Activated T-helper 1 cell treated with anti-CD3 and anti-CD28 coated beads, Interleukin-12 subunit alpha, Interleukin-12 subunit beta, Interleukin-2, Interleukin-4 antibody, amounts not matched to agents 30 ng/mL and 10 ng/mL and 1 ng/mL, durations not matched to agents 14 hours and 24 hours and 36 hours (primary cell): ENCODE measurements at regions not wholly inside any gene's neighbourhood (a gene's known extent, or its start where the extent isn't known, plus 50 kb on each side); places are given as distances from the start of the nearest gene placed in this dataset.

ENCODE experiments used
- DNase-seq: peaks from one replicate; pipeline ENCODE4 v3.0.0; 2021; ENCODE audit warnings: low spot score
- H3K27ac Mint-ChIP-seq: one replicate; pipeline ENCODE4 v1.8.0; 2021; ENCODE audit warnings: mild to moderate bottlenecking, mixed read lengths
- H3K27me3 Mint-ChIP-seq: one replicate; pipeline ENCODE4 v1.8.0; 2022; ENCODE audit warnings: mild to moderate bottlenecking, moderate library complexity, mixed read lengths; ENCODE audit not compliant: insufficient read depth
- H3K36me3 Mint-ChIP-seq: one replicate; pipeline ENCODE4 v1.8.0; 2021; ENCODE audit warnings: low read depth, mixed read lengths
- H3K4me1 Mint-ChIP-seq: one replicate; pipeline ENCODE4 v1.8.0; 2021; ENCODE audit warnings: low read depth, mixed read lengths
- H3K4me3 Mint-ChIP-seq: one replicate; pipeline ENCODE4 v1.8.0; 2021; ENCODE audit warnings: mild to moderate bottlenecking, moderate library complexity, mixed read lengths
- H3K9me3 Mint-ChIP-seq: one replicate; pipeline ENCODE4 v1.8.0; 2021; ENCODE audit warnings: mixed read lengths
- intact Hi-C: fragments of 100-400 bp; cut with micrococcal nuclease; formaldehyde crosslinking; loops from one replicate; pipeline ENCODE4 v1.15.1; 2024

DNA sequence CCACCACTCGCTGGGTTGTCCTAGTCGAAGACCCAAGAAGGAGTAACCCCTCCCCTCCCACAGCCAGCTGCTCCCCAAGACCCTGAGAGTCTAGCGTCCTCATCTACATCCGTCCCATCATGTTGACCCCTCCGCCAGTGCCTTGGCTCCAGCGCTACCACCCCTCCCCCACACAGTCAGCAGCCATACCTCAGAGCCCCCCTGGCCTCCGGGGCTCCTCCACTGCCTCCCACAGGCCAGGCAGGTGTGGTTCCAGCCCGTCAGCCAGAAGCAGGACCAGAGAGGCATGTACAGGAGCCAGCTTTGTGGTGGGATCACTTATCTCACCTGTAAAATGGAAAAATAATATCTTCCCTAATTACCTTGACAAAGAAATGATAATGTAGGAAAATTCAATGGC, 51.5 kb upstream of the PHF21B start:
- DNase-seq = no peak
- Mint-ChIP-seq H3K4me1 (peaks cover 19% of the 10 kb centered on the region), H3K4me3 (no peak overlapping the region), H3K9me3 (no peaks in the 10 kb centered on the region), H3K27me3 (peaks cover 6% of the 10 kb centered on the region), H3K27ac (no peak overlapping the region), H3K36me3 (no peaks in the 10 kb centered on the region)
- intact Hi-C loops = no loop called here

DNA sequence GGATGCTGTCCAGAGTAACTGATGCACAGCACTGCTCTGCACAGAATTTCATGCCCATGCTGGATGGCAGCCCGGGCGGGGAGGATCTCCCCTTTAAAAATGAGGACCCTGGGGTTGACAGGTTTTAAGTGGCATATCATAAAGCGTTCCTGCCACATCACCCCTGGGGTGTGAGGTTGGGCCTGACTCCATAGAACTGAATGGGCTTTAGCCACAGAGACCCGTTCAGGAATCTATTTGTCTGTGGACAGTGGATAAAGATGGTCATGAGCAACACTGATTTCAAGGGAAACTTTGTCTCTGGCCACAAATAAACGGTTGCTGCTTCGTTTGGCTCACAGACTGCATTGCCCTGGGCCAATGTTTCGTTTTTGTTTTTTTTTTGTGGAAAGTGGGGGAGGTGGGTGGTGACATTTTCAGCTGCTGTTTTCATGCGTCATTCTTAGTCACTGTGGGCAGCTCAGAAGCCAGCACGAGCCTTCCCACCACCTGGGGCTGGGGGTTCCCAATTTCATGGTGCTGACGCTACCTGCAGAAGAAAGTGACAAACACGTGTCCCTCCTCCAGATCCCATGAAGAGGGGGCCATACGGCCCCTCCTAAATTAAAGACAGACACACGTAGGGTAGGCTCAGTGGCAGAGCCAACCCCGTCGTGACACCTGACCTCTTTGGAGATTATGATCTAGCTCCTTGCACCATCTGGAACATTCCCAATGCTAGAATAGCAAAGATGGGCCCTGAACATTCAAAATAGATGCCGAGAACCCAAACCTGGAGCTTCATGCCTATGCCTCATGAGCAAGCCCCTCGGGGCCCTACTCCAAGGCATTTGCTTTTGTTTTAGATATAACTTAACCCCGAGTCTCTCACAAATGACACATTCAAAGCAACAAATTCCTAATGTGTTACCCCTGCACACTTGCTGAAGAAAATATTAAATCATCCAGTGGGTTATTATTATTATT, 54.8 kb upstream of the PHF21B start:
- intact Hi-C loops = loop anchor here (2.0 kb wide), 1 partner anchor 64 kb away; no protein-coding TSS in a partner anchor
- Mint-ChIP-seq H3K27me3 (peaks cover 6% of the 10 kb centered on the region), H3K4me1 (peaks cover 19% of the 10 kb centered on the region), H3K9me3 (peaks cover 7% of the 10 kb centered on the region), H3K27ac (peak overlapping the region; percentile 74), H3K36me3 (no peaks in the 10 kb centered on the region), H3K4me3 (no peak overlapping the region)
- DNase-seq = peak; percentile 39

DNA sequence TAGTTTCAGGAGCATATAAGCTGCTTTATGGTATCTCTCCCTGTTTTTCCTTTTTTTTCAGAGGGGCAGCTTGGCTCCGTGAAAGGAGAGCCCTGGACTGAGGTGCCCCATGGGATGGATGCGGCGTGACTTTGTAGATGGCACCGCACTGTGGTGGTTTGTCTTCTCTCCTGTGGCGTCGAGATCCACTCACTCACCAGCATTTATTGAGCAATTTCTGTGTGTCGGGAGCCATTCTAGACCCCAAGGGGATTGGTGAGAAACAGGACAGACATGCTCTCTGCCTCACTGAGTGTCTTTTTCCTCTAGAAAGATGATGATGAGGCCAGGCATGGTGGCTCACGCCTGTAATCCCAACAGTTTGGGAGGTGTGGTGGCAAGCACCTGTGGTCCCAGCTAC, 55.9 kb upstream of the PHF21B start:
- Mint-ChIP-seq H3K27me3 (peaks cover 6% of the 10 kb centered on the region), H3K27ac (no peak overlapping the region), H3K4me3 (no peak overlapping the region), H3K36me3 (no peaks in the 10 kb centered on the region), H3K4me1 (peaks cover 24% of the 10 kb centered on the region), H3K9me3 (peaks cover 7% of the 10 kb centered on the region)
- no peak for DNase-seq
- intact Hi-C loops = loop anchor here (2.0 kb wide), 1 partner anchor 63 kb away; no protein-coding TSS in a partner anchor

DNA sequence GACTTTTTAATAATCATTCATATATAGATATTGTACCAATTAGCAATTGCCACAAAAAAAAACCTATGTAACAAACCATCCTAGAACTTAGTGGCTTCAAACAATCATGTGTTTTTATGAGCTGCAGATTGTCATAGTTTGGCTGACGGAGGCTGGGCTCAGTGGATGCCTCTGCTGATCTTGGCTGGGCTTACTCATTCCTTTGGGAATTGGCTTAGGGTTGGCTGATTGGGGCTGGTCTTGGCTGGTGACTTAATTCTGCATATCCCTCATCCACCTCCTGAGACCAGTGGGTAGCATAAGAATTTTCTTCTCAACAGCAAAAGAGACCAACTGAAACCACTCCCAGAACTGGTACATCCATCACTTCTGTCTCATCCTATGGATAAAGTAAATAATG, 57.9 kb upstream of the PHF21B start:
- intact Hi-C loops = no loop called here
- peaks cover 30% of the 10 kb centered on the region for H3K4me1 Mint-ChIP-seq
- H3K27ac Mint-ChIP-seq = no peak overlapping the region
- no peak for DNase-seq
- H3K4me3 Mint-ChIP-seq = no peak overlapping the region
- no peaks in the 10 kb centered on the region for H3K36me3 Mint-ChIP-seq
- peaks cover 18% of the 10 kb centered on the region for H3K27me3 Mint-ChIP-seq
- peaks cover 7% of the 10 kb centered on the region for H3K9me3 Mint-ChIP-seq

DNA sequence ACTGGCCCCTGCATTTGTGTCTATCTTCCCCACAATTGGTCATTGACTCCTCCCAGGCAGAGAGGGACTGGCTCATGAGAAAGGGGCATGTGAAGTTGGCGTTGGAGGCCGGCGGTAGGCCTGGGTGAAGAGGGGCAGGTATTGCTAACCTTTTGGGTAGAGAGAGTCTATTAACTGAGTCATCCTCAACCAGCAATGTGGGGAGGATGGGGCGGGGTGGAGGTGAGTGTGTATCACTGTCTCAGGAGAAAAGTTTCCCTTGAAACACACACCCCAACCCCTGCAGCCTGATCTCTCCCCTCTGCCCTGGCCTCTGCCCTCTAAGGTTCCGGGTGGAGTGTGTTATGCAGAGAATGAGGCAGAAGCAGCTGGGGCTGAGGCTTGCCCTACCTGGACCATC, 60.1 kb upstream of the PHF21B start:
- H3K4me1 Mint-ChIP-seq = peaks cover 13% of the 10 kb centered on the region
- peaks cover 7% of the 10 kb centered on the region for H3K9me3 Mint-ChIP-seq
- peaks cover 15% of the 10 kb centered on the region for H3K27me3 Mint-ChIP-seq
- DNase-seq = no peak
- no peak overlapping the region for H3K27ac Mint-ChIP-seq
- no peak overlapping the region for H3K4me3 Mint-ChIP-seq
- no peaks in the 10 kb centered on the region for H3K36me3 Mint-ChIP-seq
- intact Hi-C loops = no loop called here

DNA sequence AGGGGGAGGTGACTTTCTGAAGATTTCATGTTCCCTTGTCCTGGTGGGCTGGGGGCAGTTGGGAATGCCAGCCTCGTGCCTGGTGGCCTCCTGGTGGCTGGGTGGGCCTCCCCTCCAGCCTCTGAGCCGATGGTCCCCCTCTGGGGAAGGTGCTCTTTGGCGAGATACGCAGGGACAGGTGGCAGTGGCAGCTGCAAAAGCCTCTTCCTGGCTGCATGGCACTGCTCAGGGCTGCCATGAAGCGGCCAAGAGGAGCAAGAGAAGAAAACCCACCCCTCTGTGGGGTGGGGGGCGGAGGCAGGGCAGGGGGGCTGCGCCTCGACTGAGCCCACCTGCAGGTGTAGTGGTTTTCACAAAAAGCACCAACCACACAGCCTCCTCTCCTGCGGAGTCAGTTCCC, 61.8 kb upstream of the PHF21B start:
- Mint-ChIP-seq H3K9me3 (peaks cover 7% of the 10 kb centered on the region), H3K4me1 (peaks cover 11% of the 10 kb centered on the region), H3K27me3 (peaks cover 15% of the 10 kb centered on the region), H3K27ac (no peak overlapping the region), H3K36me3 (no peaks in the 10 kb centered on the region), H3K4me3 (no peak overlapping the region)
- intact Hi-C loops = no loop called here
- no peak for DNase-seq

DNA sequence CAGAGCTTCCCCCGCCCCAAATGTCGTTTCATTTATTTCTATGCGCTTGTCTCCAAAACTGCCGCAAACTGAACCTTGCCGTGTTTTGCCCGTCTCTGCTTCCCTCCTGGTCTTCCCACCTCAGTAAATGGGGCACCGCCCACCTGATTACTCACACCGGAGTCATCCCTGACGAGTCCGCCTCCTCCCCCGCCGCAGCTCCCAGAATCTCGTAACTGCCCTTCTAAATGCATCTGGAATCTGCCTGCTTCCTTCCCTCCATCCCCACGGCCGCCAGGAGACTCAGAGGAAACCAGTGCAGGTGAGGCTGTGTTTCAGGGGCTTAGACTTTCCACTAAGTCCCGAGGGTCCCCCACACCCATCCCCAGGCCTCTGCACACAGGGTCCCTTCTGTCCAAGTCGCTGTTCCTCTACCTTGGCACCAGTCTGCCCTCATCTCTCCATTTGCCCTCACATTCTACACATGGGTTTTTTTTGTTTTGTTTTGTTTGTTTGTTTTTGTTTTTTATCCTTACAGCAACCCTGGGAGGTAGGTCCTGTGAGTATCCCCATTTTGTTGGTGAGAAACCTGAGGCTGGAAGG, 62.6 kb upstream of the PHF21B start:
- intact Hi-C loops = no loop called here
- no peak overlapping the region for H3K4me3 Mint-ChIP-seq
- no peak overlapping the region for H3K27ac Mint-ChIP-seq
- no peaks in the 10 kb centered on the region for H3K36me3 Mint-ChIP-seq
- no peak for DNase-seq
- H3K27me3 Mint-ChIP-seq = peaks cover 17% of the 10 kb centered on the region
- H3K4me1 Mint-ChIP-seq = peaks cover 11% of the 10 kb centered on the region
- peaks cover 7% of the 10 kb centered on the region for H3K9me3 Mint-ChIP-seq

DNA sequence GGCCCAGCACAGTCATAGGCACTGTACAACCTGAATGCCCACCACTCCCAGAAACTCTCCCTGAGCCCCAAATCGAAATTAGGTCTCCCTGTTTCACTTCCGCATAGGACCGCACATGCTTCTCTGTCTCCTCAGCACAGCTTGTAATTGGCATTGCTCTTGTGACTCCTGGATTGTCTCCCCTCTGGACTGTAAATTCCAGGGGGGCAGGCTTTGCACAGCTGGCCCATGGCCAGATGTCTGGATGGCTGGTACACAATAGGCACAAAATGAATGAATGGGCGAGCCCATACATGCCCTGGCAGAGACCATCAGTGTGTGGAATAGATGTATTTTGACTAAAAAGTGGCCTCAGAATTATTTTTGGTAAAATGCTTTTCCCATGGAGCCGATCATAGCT, 63.3 kb upstream of the PHF21B start:
- Mint-ChIP-seq H3K27ac (no peak overlapping the region), H3K4me1 (peaks cover 11% of the 10 kb centered on the region), H3K36me3 (no peaks in the 10 kb centered on the region), H3K27me3 (peaks cover 17% of the 10 kb centered on the region), H3K9me3 (peaks cover 4% of the 10 kb centered on the region), H3K4me3 (no peak overlapping the region)
- no peak for DNase-seq
- intact Hi-C loops = no loop called here

DNA sequence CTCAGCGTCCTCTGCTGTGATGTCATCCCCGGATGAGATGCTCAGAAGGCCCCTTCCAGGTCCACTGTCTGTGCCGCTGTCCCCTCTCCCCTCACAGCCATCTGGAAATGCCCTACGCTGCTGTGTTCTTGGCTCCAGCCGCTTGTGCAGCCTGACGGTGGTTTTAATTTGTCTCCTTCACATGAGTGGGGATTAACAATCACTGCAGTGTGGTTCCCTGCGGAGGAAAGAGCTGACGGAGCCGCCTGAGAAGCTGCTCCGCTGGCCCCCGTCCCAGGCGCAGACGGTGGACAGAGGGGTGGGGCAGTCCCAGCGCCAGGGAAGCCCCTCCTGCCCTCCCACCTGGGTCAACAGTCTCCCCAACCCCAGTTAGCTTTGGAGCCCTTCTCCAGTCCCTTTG, 67.5 kb upstream of the PHF21B start:
- Mint-ChIP-seq H3K27ac (no peak overlapping the region), H3K4me3 (no peak overlapping the region), H3K27me3 (peaks cover 9% of the 10 kb centered on the region), H3K36me3 (no peaks in the 10 kb centered on the region), H3K9me3 (peaks cover 5% of the 10 kb centered on the region), H3K4me1 (peaks cover 4% of the 10 kb centered on the region)
- intact Hi-C loops = no loop called here
- DNase-seq = no peak

DNA sequence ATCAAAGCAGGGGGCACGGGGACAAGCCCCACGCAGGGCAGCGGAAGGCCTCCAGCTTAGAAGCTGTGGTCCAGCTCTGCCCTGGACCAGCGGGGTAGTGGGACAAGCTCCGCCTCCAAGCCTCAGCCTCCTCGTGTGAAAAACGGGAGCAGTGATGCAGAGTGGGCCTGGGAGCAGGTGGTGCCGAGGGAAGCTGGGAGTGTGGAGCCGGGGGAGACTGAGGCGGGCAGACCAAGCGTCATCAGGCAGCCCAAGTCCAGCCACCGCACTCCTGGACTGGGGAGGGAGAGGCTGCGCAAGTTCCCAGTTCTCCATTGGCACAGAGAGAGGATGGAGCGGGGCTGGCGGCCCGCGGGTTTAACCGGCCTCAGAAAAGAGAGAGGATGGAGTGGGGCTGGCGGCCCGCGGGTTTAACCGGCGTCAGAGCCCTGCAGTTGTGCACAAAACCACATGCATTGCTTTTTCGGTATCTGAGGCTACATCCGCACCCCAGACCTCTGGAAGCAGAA, 68.1 kb upstream of the PHF21B start:
- peaks cover 5% of the 10 kb centered on the region for H3K27me3 Mint-ChIP-seq

DNA sequence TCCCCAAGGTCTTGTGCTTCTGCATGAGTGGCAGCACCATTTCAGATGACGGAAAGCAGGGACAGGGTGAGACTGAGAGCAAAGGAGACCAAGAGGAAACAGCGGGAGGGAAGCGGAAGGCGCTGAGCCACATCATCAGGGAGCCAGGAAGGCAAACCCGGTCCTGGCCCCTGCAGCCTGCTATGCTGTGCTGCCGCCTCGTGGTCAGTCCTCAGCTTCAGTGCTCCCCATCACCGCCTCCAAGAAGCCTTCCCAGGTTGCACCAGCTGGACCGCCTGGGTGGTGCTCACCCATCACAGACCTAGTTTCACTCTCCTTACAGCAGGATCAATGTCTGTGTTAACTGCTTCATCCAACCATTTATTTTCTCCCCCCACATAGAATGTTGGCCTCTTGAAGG, 73.0 kb upstream of the PHF21B start:
- intact Hi-C loops = loop anchor here (5.0 kb wide), 2 partner anchors 105 to 260 kb away; no protein-coding TSS in a partner anchor
- Mint-ChIP-seq H3K27me3 (peaks cover 9% of the 10 kb centered on the region), H3K36me3 (no peaks in the 10 kb centered on the region), H3K27ac (no peak overlapping the region), H3K9me3 (peaks cover 5% of the 10 kb centered on the region), H3K4me1 (peaks cover 6% of the 10 kb centered on the region), H3K4me3 (no peak overlapping the region)
- DNase-seq = no peak

More for the DNA sequence above, 68.1 kb upstream of the PHF21B start:
- DNase-seq = no peak
- intact Hi-C loops = no loop called here
- Mint-ChIP-seq H3K4me1 (no peaks in the 10 kb centered on the region), H3K4me3 (no peak overlapping the region), H3K36me3 (no peaks in the 10 kb centered on the region), H3K27ac (no peak overlapping the region), H3K9me3 (peaks cover 5% of the 10 kb centered on the region)

DNA sequence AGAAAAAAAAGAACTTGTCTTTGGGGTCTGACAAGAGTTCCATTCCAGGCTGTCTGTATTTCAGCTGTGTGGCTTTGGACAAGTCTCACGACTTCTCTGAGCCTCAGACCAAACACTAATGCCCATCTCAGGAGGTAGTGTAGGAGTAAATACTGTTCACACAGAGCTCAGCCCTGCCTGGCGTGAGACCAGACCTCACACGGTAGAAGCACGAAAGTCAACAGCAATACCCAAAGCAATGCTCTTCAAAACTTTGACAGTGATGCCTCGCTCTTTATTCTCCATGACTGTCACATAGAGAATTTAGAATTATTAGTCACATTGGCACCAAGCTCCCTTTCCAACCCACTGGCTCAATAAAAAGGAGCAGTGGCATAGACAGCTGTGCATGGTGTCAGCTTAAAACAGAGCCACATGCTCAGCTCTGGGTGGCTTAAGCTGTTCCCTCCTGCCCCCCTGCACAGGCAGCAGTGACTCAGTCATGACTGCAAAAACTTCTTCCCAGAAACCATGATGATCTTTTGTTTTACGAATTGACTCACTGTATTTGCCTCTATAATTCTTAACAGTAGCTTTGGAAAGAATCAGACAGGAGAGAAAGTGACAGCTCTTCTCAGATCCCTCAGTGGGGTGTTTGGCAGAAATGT, 74.0 kb upstream of the PHF21B start:
- intact Hi-C loops = loop anchor here (5.0 kb wide), 2 partner anchors 106 to 261 kb away; no protein-coding TSS in a partner anchor
- H3K4me1 Mint-ChIP-seq = peaks cover 6% of the 10 kb centered on the region
- H3K36me3 Mint-ChIP-seq = no peaks in the 10 kb centered on the region
- H3K9me3 Mint-ChIP-seq = peaks cover 5% of the 10 kb centered on the region
- H3K27ac Mint-ChIP-seq = no peak overlapping the region
- no peak overlapping the region for H3K4me3 Mint-ChIP-seq
- peaks cover 13% of the 10 kb centered on the region for H3K27me3 Mint-ChIP-seq
- DNase-seq = no peak
